ENCODE measurements at regions not wholly inside any gene's neighbourhood (a gene's known extent, or its start where the extent isn't known, plus 50 kb on each side); places are given as distances from the start of the nearest gene placed in this dataset.

- H3K4me3 ChIP-seq = no peak overlapping the region
- DNase-seq (no peak), ATAC-seq (no peak)
- intact Hi-C loops (cut with DNase I) = no loop called here
- H3K27ac ChIP-seq = no peak overlapping the region
- TF ChIP-seq, protein P1, sequence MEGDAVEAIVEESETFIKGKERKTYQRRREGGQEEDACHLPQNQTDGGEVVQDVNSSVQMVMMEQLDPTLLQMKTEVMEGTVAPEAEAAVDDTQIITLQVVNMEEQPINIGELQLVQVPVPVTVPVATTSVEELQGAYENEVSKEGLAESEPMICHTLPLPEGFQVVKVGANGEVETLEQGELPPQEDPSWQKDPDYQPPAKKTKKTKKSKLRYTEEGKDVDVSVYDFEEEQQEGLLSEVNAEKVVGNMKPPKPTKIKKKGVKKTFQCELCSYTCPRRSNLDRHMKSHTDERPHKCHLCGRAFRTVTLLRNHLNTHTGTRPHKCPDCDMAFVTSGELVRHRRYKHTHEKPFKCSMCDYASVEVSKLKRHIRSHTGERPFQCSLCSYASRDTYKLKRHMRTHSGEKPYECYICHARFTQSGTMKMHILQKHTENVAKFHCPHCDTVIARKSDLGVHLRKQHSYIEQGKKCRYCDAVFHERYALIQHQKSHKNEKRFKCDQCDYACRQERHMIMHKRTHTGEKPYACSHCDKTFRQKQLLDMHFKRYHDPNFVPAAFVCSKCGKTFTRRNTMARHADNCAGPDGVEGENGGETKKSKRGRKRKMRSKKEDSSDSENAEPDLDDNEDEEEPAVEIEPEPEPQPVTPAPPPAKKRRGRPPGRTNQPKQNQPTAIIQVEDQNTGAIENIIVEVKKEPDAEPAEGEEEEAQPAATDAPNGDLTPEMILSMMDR (IDR thresholded peaks at IDR 0.05) = no peak
- no peaks in the 10 kb centered on the region for H3K36me3 ChIP-seq
- H3K4me1 ChIP-seq = no peaks in the 10 kb centered on the region
- H3K9me3 ChIP-seq = no peaks in the 10 kb centered on the region
- no peaks in the 10 kb centered on the region for H3K27me3 ChIP-seq
Measured at GRCh38 chr12:73424484-73424883, 1113.2 kb upstream of the ATXN7L3B start.

GRCh38 chr12:73445658-73446324 is 1091.8 kb upstream of the ATXN7L3B start:
- Histone ChIP-seq H3K4me1 (no peaks in the 10 kb centered on the region), H3K27me3 (no peaks in the 10 kb centered on the region), H3K27ac (no peak overlapping the region), H3K36me3 (no peaks in the 10 kb centered on the region), H3K9me3 (no peaks in the 10 kb centered on the region), H3K4me3 (no peak overlapping the region)
- no peak for ATAC-seq
- DNase-seq = no peak
- intact Hi-C loops (cut with DNase I) = no loop called here
- TF ChIP-seq, protein P1 (IDR thresholded peaks at IDR 0.05) = no peak

DNA sequence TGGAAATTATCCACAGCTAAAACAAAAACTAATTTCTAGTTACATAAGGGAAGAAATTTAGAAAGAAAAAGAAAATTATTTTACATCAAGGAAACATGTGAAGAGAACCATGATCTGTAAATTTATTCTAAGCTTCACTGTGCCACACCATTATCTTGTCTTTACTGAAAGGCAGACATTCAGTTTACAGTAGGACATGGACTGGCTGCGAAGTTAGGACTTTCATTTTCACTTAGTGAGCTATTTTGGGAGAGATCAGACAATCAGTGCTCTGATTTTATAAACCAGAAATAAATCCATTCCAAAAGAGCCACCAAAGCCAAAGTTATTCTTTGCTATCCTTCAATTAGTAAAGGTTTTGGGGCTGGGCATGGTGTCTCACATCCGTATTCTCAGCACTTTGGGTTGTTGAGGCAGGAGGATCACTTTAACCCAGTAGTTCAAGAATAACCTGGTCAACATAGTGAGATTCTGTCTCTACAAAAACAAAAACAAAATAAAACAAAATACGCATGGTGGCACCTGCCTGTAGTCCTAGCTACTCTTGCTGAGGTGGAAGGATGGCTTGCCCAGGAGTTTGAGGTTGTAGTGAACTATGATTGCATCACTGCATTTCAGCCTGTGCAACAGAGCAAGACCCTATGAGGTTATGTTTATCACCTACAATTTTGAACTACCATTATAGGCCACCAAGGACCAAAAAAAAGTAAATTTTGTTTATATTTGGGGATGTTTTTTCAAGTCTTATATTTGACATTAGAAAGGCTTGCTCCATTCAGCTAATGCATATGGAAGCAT is 1084.8 kb upstream of the ATXN7L3B start:
- DNase-seq (no peak), ATAC-seq (no peak)
- no peak overlapping the region for H3K4me3 ChIP-seq
- H3K27me3 ChIP-seq = no peaks in the 10 kb centered on the region
- TF ChIP-seq, protein P1 (IDR thresholded peaks at IDR 0.05) = no peak
- H3K9me3 ChIP-seq = no peaks in the 10 kb centered on the region
- intact Hi-C loops (cut with DNase I) = no loop called here
- no peaks in the 10 kb centered on the region for H3K4me1 ChIP-seq
- H3K36me3 ChIP-seq = no peaks in the 10 kb centered on the region
- no peak overlapping the region for H3K27ac ChIP-seq

- no peaks in the 10 kb centered on the region for H3K27me3 ChIP-seq
- H3K4me1 ChIP-seq = no peaks in the 10 kb centered on the region
- H3K9me3 ChIP-seq = no peaks in the 10 kb centered on the region
- no peaks in the 10 kb centered on the region for H3K36me3 ChIP-seq
- no peak overlapping the region for H3K4me3 ChIP-seq
- H3K27ac ChIP-seq = no peak overlapping the region
- DNase-seq (no peak), ATAC-seq (no peak)
- intact Hi-C loops (cut with DNase I) = no loop called here
- TF ChIP-seq, protein P1 (IDR thresholded peaks at IDR 0.05) = no peak
Measured at GRCh38 chr12:73460212-73460611, 1077.4 kb upstream of the ATXN7L3B start.

- H3K9me3 ChIP-seq = no peaks in the 10 kb centered on the region
- H3K4me3 ChIP-seq = no peak overlapping the region
- intact Hi-C loops (cut with DNase I) = no loop called here
- no peaks in the 10 kb centered on the region for H3K4me1 ChIP-seq
- no peaks in the 10 kb centered on the region for H3K36me3 ChIP-seq
- no peaks in the 10 kb centered on the region for H3K27me3 ChIP-seq
- TF ChIP-seq, protein P1 (IDR thresholded peaks at IDR 0.05) = no peak
- no peak for ATAC-seq
- DNase-seq = no peak
- no peak overlapping the region for H3K27ac ChIP-seq
Measured at GRCh38 chr12:73465106-73465505, 1072.5 kb upstream of the ATXN7L3B start.
